ENCODE measurements at regions not wholly inside any gene's neighbourhood (a gene's known extent, or its start where the extent isn't known, plus 50 kb on each side); places are given as distances from the start of the nearest gene placed in this dataset.

DNA sequence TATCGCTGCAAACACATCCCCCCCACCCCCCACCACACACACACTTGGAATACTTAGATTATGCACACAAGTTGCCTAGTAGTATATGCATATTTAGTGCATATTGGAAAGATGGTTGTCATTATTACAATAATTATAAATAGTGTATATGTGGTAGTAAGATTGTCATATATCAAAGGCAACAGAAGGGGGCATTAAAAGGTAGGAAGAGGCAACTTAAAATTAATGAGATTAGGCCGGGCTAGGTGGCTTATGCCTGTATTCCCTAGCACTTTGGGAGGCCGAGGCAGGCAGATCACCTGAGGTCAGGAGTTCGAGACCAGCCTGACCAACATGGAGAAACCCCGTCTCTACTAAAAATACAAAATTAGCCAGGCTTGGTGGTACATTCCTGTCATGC is 52.1 kb downstream of the GSC start:
- DNase-seq (ENCODE audit: low read depth) = no peak
- in situ Hi-C loops (cut with HindIII; ENCODE audit: low sequenced_read_pairs) = no loop called here
- H3K4me3 ChIP-seq (ENCODE audit: low read depth, low read length) = no peak overlapping the region
- TF ChIP-seq, protein P1, sequence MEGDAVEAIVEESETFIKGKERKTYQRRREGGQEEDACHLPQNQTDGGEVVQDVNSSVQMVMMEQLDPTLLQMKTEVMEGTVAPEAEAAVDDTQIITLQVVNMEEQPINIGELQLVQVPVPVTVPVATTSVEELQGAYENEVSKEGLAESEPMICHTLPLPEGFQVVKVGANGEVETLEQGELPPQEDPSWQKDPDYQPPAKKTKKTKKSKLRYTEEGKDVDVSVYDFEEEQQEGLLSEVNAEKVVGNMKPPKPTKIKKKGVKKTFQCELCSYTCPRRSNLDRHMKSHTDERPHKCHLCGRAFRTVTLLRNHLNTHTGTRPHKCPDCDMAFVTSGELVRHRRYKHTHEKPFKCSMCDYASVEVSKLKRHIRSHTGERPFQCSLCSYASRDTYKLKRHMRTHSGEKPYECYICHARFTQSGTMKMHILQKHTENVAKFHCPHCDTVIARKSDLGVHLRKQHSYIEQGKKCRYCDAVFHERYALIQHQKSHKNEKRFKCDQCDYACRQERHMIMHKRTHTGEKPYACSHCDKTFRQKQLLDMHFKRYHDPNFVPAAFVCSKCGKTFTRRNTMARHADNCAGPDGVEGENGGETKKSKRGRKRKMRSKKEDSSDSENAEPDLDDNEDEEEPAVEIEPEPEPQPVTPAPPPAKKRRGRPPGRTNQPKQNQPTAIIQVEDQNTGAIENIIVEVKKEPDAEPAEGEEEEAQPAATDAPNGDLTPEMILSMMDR (IDR thresholded peaks at IDR 0.05; ENCODE audit: low read depth, low read length, missing control alignments) = no peak

DNA sequence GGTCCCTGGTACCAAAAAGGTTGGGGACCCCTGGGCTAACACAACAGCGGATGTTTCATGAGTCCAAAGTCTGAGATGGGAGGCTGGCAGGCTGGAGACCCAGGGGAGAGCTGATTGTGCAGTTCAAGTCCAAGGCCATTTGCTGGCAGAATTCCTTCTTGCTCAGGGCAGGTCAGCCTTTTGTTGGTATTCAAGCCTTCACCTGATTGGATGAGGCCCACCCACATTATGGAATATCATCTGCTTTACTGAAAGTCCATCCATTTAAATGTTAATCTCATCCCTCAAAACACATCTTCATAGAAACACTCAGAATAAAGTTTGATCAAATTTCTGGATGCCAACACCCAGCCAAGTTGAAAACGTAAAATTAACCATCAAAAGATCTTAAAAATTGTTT is 52.9 kb downstream of the GSC start:
- no peak for DNase-seq (ENCODE audit: low read depth)
- in situ Hi-C loops (cut with HindIII; ENCODE audit: low sequenced_read_pairs) = no loop called here
- TF ChIP-seq, protein P1 (IDR thresholded peaks at IDR 0.05; ENCODE audit: low read depth, low read length, missing control alignments) = no peak
- H3K4me3 ChIP-seq (ENCODE audit: low read depth, low read length) = no peak overlapping the region

DNA sequence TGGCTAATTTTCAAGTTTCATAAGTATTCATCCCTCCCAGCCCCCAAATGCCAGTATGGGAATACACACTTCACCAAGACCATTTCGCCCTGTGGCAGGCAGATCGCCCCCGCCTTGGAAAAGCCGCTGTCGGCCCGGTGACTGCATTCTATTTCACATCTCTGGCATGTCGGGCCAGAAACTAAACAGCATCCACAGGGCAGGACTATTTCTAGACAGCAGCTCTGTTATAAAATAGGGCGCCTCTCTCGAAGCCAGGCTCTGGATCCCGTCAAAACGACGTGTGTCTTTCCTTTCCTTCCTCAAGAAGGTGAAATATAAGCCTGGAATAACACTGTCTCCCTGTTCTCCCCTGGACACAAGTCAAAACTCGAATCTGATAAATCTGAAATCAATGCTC is 56.8 kb downstream of the GSC start:
- DNase-seq (ENCODE audit: low read depth) = no peak
- in situ Hi-C loops (cut with HindIII; ENCODE audit: low sequenced_read_pairs) = no loop called here
- TF ChIP-seq, protein P1 (IDR thresholded peaks at IDR 0.05; ENCODE audit: low read depth, low read length, missing control alignments) = no peak
- H3K4me3 ChIP-seq (ENCODE audit: low read depth, low read length) = no peak overlapping the region

DNA sequence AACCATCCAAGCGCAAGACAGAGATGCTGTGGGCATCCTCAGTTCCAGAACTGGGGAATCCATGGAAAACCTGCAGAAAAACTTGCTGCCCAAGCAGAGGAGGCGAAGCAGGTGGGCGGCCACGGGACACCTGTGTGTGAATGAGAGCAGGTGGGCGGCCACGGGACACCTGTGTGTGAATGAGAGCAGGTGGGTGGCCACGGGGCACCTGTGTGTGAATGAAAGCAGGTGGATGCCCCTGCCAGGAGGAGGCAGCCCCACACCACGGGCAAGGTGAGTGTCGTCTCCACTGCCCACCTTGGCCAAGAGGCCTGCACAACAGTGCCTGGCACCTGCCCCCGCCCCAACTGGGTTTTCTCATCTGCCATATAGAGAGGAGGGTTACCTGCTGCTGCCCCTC is 59.2 kb downstream of the GSC start:
- DNase-seq (ENCODE audit: low read depth) = no peak
- no peak overlapping the region for H3K4me3 ChIP-seq (ENCODE audit: low read depth, low read length)
- TF ChIP-seq, protein P1 (IDR thresholded peaks at IDR 0.05; ENCODE audit: low read depth, low read length, missing control alignments) = no peak
- in situ Hi-C loops (cut with HindIII; ENCODE audit: low sequenced_read_pairs) = no loop called here

- in situ Hi-C loops (cut with HindIII; ENCODE audit: low sequenced_read_pairs) = no loop called here
- TF ChIP-seq, protein P1 (IDR thresholded peaks at IDR 0.05; ENCODE audit: low read depth, low read length, missing control alignments) = no peak
- H3K4me3 ChIP-seq (ENCODE audit: low read depth, low read length) = no peak overlapping the region
- DNase-seq (ENCODE audit: low read depth) = no peak
Observed at GRCh38 chr14:94707494-94707893, 62.4 kb downstream of the GSC start.

DNA sequence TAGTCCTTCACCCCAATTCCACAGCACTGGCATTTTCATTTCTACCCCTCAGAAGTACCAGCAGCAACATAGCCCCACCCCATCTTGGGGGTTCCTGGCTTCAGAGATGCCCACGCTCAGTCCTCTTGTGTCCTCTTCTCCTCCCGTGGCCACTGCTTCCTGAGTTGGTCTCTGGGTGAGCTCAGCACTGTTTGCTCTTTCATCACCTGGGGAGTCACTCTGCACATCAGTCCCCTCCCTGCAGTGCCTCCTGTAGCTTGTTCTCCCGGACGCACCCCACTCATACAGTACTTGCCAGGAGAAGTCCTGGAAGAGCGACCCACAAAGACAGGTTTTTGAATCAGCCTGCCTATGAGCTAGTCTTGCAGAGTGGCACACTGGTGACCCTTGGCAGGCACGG is 63.8 kb downstream of the GSC start:
- TF ChIP-seq, protein P1 (IDR thresholded peaks at IDR 0.05; ENCODE audit: low read depth, low read length, missing control alignments) = no peak
- in situ Hi-C loops (cut with HindIII; ENCODE audit: low sequenced_read_pairs) = no loop called here
- H3K4me3 ChIP-seq (ENCODE audit: low read depth, low read length) = no peak overlapping the region
- DNase-seq (ENCODE audit: low read depth) = no peak

GRCh38 chr14:94702629-94703028 is 67.3 kb downstream of the GSC start:
- TF ChIP-seq, protein P1 (IDR thresholded peaks at IDR 0.05; ENCODE audit: low read depth, low read length, missing control alignments) = no peak
- in situ Hi-C loops (cut with HindIII; ENCODE audit: low sequenced_read_pairs) = no loop called here
- no peak for DNase-seq (ENCODE audit: low read depth)
- no peak overlapping the region for H3K4me3 ChIP-seq (ENCODE audit: low read depth, low read length)
